Skin of body (tissue), 1 donor: ENCODE measurements at regions not wholly inside any gene's neighbourhood (a gene's known extent, or its start where the extent isn't known, plus 50 kb on each side); places are given as distances from the start of the nearest gene placed in this dataset.
A peak's percentile ranks its signal among the peaks of the same experiment; 100 is the strongest.

Source experiments
- DNase-seq: peaks from one replicate; lab custom pipeline; 2025; lab: John Stamatoyannopoulos, UW

DNA sequence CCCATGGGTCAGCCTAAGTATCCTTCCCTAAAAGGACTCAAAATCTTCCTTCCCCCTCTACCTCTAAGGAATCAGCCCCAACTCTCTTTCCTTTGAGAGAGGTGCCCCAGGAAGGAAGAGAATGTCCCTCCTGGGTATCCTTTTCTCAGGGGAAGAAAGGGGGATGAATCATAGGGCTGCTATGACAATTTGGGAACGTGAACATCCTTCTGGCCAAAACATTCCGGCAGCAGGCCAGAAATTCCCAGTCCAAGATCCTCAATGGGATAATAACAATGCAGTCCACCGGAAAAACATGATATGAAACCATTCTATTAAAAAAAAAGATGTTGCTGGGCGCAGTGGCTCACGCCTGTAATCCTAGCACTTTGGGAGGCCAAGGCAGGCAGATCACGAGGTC, 50.8 kb upstream of the CACNA2D3 start:
- DNase-seq: no peak

GRCh38 chr3:54069961-54070360, 52.4 kb upstream of the CACNA2D3 start:
- DNase-seq: no peak

- DNase-seq: no peak
Measured at GRCh38 chr3:54067055-54067698, 55.2 kb upstream of the CACNA2D3 start.

DNA sequence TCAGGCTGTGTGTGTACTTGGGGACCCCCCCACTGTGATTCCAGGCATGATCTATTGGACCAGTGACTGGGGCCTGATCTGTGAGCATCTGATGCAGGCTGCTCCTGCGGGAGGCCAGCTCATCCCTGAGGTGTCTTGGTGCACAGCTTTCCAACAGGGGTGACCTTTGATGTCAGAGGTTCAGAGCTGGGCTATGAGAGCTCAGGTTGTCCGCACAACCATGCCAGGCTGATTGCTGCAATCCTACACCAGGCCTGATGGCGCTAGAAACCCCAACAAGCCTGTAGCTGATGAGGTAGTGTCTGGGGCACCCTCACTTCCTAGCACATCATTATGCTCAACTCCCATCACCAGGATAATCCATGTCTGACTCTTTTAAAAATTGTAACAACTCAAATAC, 56.1 kb upstream of the CACNA2D3 start:
- no peak for DNase-seq

GRCh38 chr3:54065586-54065985, 56.8 kb upstream of the CACNA2D3 start:
- no peak for DNase-seq

DNA sequence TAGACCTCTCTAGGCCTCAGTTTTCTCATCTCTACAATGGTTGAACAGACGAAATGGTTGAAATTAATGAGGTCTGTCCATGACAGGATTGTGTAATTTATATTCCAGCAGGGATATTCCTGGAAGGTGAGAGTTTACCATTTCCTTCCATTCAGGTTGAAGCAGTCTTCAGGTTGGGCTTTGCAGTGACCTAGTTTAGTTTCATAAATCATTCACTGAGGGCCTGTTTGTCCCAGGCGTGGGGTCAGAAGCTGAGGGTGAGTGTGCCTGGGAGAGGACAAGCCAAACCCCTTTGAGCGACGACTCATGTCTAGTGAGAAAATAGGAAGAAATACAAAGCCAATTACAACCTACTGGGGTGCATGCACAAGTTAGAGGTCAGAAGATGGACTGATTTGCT, 57.2 kb upstream of the CACNA2D3 start:
- DNase-seq: no peak

- DNase-seq: no peak
Measured at GRCh38 chr3:54064486-54064885, 57.9 kb upstream of the CACNA2D3 start.

DNA sequence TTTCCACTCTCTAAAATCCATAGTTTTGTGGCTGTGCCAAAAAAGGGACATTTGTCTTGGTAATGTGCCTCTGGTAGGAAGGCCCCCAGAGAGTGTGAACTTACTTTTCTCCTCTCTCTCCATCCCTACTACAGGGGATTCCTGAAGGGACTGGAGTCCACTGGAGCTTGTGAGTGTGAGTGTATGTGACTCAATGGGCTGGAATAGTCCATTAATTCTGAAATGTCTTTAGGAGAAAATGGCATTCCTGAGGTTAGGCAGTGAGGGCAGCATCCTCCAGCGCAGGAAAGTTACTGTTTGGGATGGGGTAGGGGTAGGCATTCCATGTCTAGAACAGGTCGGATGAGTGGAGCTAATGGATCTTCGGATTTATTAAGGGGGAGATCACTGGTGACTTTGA, 59.8 kb upstream of the CACNA2D3 start:
- no peak for DNase-seq

DNA sequence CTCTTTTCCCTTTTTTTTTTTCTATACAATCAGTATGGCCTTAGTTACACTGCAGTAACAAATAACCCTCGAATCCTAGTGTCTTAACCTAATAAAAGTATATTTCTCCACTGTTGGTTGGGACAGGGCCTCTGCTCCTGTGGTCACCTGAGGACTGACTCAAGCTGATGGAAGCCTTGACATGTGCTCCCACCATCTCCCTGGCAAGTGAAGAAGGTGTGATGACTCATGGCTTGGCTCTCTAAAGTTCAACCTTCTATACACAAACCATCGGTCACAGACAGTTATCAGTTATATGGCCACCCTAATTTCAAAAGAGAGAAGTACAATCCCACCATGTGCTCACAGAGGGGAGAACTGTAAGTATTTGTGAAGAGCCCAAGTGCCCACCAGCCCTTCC, 65.8 kb upstream of the CACNA2D3 start:
- DNase-seq: no peak

DNA sequence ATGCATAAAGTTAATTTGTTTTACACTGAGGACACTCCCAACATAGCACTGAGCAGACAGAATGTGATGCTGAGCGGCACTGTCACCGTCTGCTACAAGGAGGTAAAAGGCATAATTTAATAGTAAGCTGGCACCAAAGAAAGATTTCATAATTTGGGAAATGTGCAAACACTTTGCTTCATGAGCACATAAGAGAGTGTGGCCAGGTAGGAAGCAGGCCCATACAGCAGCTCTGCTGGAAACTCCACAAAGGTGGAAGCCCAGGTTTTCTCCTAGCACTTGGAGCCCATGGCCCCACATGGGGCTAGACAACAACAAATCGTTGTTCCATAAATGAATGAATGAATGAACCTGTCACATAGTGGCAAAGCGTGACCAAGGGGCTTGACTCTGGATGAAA, 68.5 kb upstream of the CACNA2D3 start:
- no peak for DNase-seq

GRCh38 chr3:54053211-54053610, 69.1 kb upstream of the CACNA2D3 start:
- no peak for DNase-seq

DNA sequence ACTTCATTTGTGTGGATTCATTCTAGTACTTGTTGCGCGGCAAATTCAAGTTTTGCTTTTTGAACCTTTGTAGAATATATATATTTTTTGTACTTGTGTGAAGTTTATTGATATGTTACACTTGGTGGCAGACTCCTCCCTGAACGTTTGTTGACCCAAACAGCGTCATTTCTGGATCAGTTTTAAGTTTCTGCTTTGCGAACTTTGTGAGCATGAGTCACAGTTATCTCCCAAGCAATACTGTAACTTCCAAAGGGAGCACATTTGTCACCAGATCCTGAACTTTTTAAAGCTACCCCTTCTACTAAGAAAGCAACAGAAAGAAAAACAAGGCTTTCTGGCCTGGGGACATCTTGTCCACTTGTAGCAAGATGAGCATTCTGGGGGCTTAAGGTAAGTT, 74.8 kb upstream of the CACNA2D3 start:
- no peak for DNase-seq

GRCh38 chr3:54046641-54047214, 75.6 kb upstream of the CACNA2D3 start:
- DNase-seq: no peak

DNA sequence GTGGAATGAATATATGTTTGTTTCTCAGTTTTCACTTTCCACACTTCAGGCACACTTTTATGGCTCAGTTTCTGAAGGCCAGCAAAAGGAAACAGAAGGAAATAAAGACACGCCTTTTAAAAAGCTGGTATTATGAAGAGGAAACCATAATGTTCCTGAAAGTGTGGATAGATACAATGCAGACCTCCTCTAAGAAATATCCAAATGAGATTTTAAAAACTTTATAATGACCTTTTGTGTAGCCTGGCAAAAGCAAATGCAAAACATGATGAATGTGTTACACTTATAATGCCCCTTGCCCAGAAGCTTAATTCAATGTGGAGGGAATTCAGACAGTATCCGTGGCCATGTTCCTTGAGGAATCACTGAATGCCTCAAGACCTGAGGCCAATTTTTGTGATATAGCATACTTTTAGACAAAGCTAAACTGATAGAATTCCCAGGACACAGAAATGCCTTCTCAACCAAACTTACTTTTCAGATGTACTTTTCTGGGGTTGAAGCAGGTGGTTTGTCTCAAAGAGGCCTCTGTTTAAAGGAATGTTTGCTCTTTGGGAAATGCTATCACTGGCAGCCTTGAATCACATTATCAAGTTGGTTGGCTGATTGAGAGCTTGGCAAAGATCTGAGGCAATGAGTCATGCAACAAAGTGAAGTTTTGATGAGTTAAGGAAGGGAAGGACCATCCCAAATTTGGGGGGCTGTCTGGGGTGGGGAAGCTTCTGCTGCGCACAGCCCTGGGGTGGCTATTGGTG, 77.1 kb upstream of the CACNA2D3 start:
- no peak for DNase-seq

DNA sequence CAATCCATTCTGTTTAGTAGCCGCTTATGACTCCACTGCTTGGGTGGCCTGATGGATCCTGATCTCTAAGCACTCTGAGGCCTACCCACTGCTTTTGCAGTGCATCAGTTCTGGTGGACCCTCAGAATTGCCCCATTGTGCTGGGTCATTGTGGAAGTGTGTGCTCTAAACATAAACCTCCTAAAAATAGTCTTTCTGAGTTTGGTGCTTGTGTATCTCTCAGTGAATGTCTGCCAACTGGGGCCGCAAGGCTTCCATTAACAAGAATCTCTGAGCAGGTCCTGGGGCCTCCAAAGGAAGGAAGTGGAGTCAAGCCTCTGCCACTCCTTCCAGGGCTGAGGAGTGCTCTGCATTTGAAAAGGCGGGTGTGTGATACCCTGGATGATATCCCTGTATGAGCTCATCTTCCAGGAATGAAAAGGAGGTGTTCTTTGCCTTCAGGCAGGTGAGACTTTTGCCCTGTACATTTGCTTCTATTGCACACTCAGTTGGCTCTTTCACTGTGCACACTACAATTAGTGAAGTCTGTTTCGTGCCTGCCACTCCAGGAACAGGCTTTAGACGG, 80.0 kb upstream of the CACNA2D3 start:
- no peak for DNase-seq

GRCh38 chr3:54040476-54040875, 81.9 kb upstream of the CACNA2D3 start:
- no peak for DNase-seq

GRCh38 chr3:54038391-54038790, 84.0 kb upstream of the CACNA2D3 start:
- no peak for DNase-seq

DNA sequence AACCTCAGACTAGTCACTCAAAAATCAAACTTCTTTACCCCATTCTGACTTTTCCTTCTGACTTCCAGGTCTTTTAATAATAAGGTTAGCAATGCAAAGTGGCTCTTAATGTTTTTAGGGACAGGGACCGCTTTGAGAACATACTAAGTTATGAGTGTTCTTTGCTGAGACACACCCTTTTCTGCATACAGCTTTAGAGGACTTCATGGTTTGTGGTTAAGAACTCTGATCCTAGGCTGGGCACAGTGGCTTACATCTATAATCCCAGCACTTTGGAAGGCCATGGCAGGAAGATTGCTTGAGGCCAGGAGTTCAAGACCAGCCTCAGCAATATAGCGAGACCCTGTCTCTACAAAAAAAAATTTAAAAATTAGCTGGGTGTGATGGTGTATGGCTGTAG, 85.8 kb upstream of the CACNA2D3 start:
- DNase-seq: no peak

DNA sequence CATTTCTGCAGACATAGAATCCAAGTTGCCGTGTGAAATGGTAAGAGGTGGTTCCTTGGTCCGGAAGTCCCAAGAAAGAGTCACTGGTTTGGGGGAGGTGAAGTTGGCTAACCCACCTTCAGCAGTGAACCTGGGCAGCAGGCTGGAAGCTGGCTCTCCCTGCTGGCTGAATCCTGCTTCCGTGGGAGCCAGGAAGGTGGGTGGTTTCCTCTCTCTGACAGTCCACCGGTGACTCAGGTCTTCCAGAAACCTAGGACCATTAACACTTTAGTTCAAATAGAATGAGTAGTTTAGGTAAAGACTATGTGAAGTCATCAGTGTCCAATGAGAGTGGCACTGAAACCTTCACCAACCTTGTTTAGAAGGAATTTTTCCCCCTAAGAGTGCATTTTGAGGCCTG, 87.4 kb upstream of the CACNA2D3 start:
- DNase-seq: no peak

GRCh38 chr3:54033761-54034160, 88.6 kb upstream of the CACNA2D3 start:
- DNase-seq: no peak

DNA sequence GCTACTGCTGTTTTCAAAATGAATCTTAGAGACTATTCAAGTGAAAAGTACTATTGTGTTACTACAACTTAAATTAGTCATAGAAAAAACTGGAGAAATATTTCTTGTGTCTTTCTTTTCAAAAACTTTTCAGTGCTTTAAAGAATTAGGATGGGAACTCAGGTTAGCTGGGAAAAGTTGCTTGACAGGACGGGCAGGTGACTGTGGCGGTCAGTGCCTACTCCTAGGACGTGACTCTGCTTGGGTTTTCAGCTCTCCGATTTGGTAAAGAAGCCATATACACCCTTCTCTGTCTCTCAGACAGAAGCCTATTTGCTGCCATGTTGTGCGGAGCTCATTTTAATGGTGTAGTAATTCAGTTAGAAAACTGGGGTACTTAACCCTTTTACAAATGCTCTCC, 89.8 kb upstream of the CACNA2D3 start:
- DNase-seq: no peak

- no peak for DNase-seq
Measured at GRCh38 chr3:54028372-54028771, 94.0 kb upstream of the CACNA2D3 start.

DNA sequence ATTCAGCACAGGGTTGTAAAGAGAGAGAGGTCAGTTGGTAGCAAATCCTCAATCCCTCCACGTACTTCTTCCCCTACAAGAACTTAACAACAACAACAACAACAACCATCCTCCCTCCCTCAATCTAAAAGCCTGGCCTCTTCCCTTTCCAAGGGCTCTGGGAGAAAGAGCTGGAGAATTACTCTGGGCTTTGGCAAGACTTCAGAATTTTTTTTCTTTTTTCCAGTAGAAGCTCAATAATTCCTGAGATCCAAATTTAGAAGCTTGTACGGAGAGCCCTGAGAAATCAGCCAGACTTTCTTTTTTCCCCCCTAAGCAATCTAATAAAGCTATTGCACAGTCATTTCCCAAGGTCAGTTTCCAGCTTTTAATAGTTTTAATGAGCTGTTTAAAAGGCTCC, 95.8 kb upstream of the CACNA2D3 start:
- DNase-seq: peak; percentile 5
